Heart right ventricle (tissue), 16 donors: ENCODE measurements at regions not wholly inside any gene's neighbourhood (a gene's known extent, or its start where the extent isn't known, plus 50 kb on each side); places are given as distances from the start of the nearest gene placed in this dataset.

ENCODE experiments used
- ATAC-seq, 8 donors: fragments of 200-7000 bp; cut with Tn5 transposase; one replicate each; pipeline ENCODE4 v1.9.1; 2020; ENCODE audit warnings: mild to moderate bottlenecking in 8 of 8, moderate library complexity in 8 of 8, moderate number of reproducible peaks in 1 of 8
- DNase-seq, 2 donors: peaks; one replicate each; pipeline ENCODE4 v3.0.0-alpha.2; 2020
- H3K27ac ChIP-seq, 10 donors: fragments of 200-600 bp; sonication (generic) in 2 of 10; one replicate each; pipeline versions ENCODE4 v1.5.0 to v1.8.0; 2020 to 2022; ENCODE audit warnings: mild to moderate bottlenecking in 3 of 10
- H3K27me3 ChIP-seq, 7 donors: fragments of 200-600 bp; one replicate each; pipeline ENCODE4 v1.8.0; 2021 to 2022; ENCODE audit warnings: mild to moderate bottlenecking in 2 of 7
- H3K36me3 ChIP-seq, 9 donors: fragments of 200-600 bp; sonication (generic) in 1 of 9; one replicate each; pipeline versions ENCODE4 v1.5.0 to v1.8.0; 2020 to 2022; ENCODE audit warnings: mild to moderate bottlenecking in 2 of 9
- H3K4me1 ChIP-seq, 9 donors: fragments of 200-600 bp; sonication (generic) in 1 of 9; one replicate each; pipeline versions ENCODE4 v1.5.0 to v1.8.0; 2020 to 2022; ENCODE audit warnings: mild to moderate bottlenecking in 4 of 9
- H3K4me3 ChIP-seq, 10 donors: fragments of 200-600 bp; sonication (generic) in 2 of 10; one replicate each; pipeline versions ENCODE4 v1.5.0 to v1.8.0; 2020 to 2022; ENCODE audit warnings: mild to moderate bottlenecking in 7 of 10, moderate library complexity in 2 of 10
- H3K9me3 ChIP-seq, 11 donors: fragments of 200-600 bp in 10 of 11; sonication (generic) in 2 of 11; one replicate each; pipeline versions ENCODE4 v1.5.0 to v1.8.0; 2013 to 2022; ENCODE audit warnings: mild to moderate bottlenecking in 2 of 11, control low read depth in 1 of 11, moderate library complexity in 1 of 11
- CTCF ChIP-seq, 9 donors: fragments of 200-600 bp; sonication (generic) in 2 of 9; IDR thresholded peaks; one replicate each; pipeline versions ENCODE4 v1.5.0 to v1.8.0; 2021 to 2022; ENCODE audit warnings: antibody characterized with exemption in 9 of 9, mild to moderate bottlenecking in 5 of 9, moderate library complexity in 1 of 9
- WGBS, 2 donors: extraction: QIAGEN DNeasy Blood & Tissue Kit; methylation state at CpG; one replicate each; pipeline ENCODE4 v1.1.7; 2013; ENCODE audit warnings: inconsistent platforms in 1 of 2; 5-methylcytosine and 5-hydroxymethylcytosine counted together
- intact Hi-C, 10 donors: fragments of 100-400 bp; cut with DNase I; formaldehyde crosslinking; loops; one replicate each; pipeline versions ENCODE4 v1.11.1 to v1.14.2; 2022
- donor health status: Arrhythmogenic right ventricular cardiomyopathy.
- donor health status: ischemic (EF 13 %, LVEDD 7.1; RV severe dilation, severe dysfunction).
- donor health status: healthy with polysubstance abuse.
- donor health status: DM: no; HTN: yes; CAD: no.
- donor health status: DM: no; HTN: no; CAD: no.
- donor health status: ischemic (EF 25% LVEDD 6.9; RV normal size, moderate dysfunction).
- donor health status: ischemic (EF 25% LVEDD 5.7; RV mildly dilated, moderate dysfunction).
- donor health status: healthy.
- donor health status: DM: yes; HTN: yes; CAD: no.
- donor health status: Ischemic cardiomyopathy.
- donor health status: ischemic (EF 35%, LVEDD 5.7; RV mildly dilated, moderate dysfunction).
- donor health status: nonischemic (EF 11% LVEDD 7.7; RV severe dilation, severe dysfunction).
- donor health status: DM: yes; HTN: yes; CAD: no.
- donor health status: PGD.
- donor health status: ischemic (EF 29% LVEDD 5.4; RV normal size, mild dysfunction).
- donor health status: nonischemic (EF 23%, LVEDD 6.1; RV moderate dilation, normal function).

- no peak for DNase-seq
- H3K27ac ChIP-seq: no peak overlapping the region
- no peaks in the 10 kb centered on the region for H3K36me3 ChIP-seq
- 62 to 70% methylated on average over 5 of the region's 5 CpGs for WGBS, 2 donors
- H3K4me1 ChIP-seq: no peaks in the 10 kb centered on the region
- peaks cover 0 to 34% (median 3%) of the 10 kb centered on the region in 11 donors for H3K9me3 ChIP-seq
- no peak overlapping the region for H3K4me3 ChIP-seq
- intact Hi-C loops: no loop called here
- ATAC-seq: no peak
- H3K27me3 ChIP-seq: peaks cover 0 to 6% (median 0%) of the 10 kb centered on the region in 7 donors
- TF ChIP-seq CTCF (IDR thresholded peaks at IDR 0.05): no peak
Observed at GRCh38 chr1:4095433-4095971, 195.4 kb upstream of the C1orf174 start.

GRCh38 chr1:4101459-4102161 lies 201.5 kb upstream of the C1orf174 start:
- H3K9me3 ChIP-seq: peaks cover 0 to 9% (median 3%) of the 10 kb centered on the region in 11 donors
- no peak for ATAC-seq

GRCh38 chr1:4105300-4105880 lies 205.3 kb upstream of the C1orf174 start:
- 74 to 78% methylated on average over 14 of the region's 14 CpGs for WGBS, 2 donors
- Histone ChIP-seq H3K27me3 (peaks cover 0 to 24% (median 16%) of the 10 kb centered on the region in 7 donors), H3K27ac (no peak overlapping the region)

More at GRCh38 chr1:4101459-4102161, 201.5 kb upstream of the C1orf174 start:
- H3K36me3 ChIP-seq: no peaks in the 10 kb centered on the region
- H3K27ac ChIP-seq: no peak overlapping the region
- peaks cover 0 to 18% (median 4%) of the 10 kb centered on the region in 7 donors for H3K27me3 ChIP-seq
- DNase-seq: no peak
- TF ChIP-seq CTCF (IDR thresholded peaks at IDR 0.05): no peak
- no peaks in the 10 kb centered on the region for H3K4me1 ChIP-seq
- 25 to 26% methylated on average over 5 of the region's 5 CpGs for WGBS, 2 donors
- intact Hi-C loops: no loop called here
- no peak overlapping the region for H3K4me3 ChIP-seq

More at GRCh38 chr1:4105300-4105880, 205.3 kb upstream of the C1orf174 start:
- Histone ChIP-seq H3K9me3 (peaks cover 0 to 3% (median 0%) of the 10 kb centered on the region in 11 donors), H3K4me1 (no peaks in the 10 kb centered on the region), H3K36me3 (no peaks in the 10 kb centered on the region), H3K4me3 (no peak overlapping the region)
- no peak for TF ChIP-seq CTCF (IDR thresholded peaks at IDR 0.05)
- ATAC-seq (no peak), DNase-seq (no peak)
- intact Hi-C loops: no loop called here
